Epithelial cell of proximal tubule (primary cell): ENCODE measurements at regions not wholly inside any gene's neighbourhood (a gene's known extent, or its start where the extent isn't known, plus 50 kb on each side); places are given as distances from the start of the nearest gene placed in this dataset.
"Not testable (repeated sequence)": the region's sequence is repeated elsewhere in the genome, so short reads cannot be mapped to it uniquely, and the experiment has no call there.

Experiments used
- DNase-seq: peaks from one replicate; pipeline ENCODE4 v3.0.0-alpha.2; 2011; ENCODE audit warnings: low read depth
- H3K4me3 ChIP-seq: 2 replicates; pipeline ENCODE4 v1.5.1; 2011; ENCODE audit warnings: low read depth, mild to moderate bottlenecking, low read length
- CTCF ChIP-seq: conservative IDR thresholded peaks from 2 replicates; pipeline ENCODE4 v1.5.1; 2012; ENCODE audit warnings: low read depth, mild to moderate bottlenecking, low read length

GRCh38 chr6:85287158-85287557 lies 162.7 kb upstream of the NT5E start:
- DNase-seq: no peak
- no peak overlapping the region for H3K4me3 ChIP-seq
- TF ChIP-seq CTCF: no peak

DNA sequence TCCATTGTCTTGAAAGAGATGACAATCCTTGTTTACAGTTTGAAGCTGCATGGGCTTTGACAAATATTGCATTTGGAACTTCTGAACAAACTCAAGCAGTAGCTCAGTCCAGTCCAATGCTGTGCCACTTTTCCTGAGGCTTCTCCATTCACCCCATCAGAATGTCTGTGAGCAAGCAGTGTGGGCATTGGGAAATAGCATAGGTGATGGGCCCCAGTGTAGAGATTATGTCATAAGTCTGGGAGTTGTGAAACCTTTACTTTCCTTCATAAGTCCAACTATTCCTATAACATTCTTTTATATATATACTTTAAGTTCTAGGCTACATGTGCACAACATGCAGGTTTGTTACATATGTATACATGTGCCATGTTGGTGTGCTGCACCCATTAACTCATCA lies 163.4 kb upstream of the NT5E start:
- H3K4me3 ChIP-seq, DNase-seq: not testable (repeated sequence)

GRCh38 chr6:85285934-85286333 lies 163.9 kb upstream of the NT5E start:
- no peak for DNase-seq
- H3K4me3 ChIP-seq: no peak overlapping the region
- no peak for TF ChIP-seq CTCF

- DNase-seq: no peak
- no peak overlapping the region for H3K4me3 ChIP-seq
- TF ChIP-seq CTCF: no peak
Measured at GRCh38 chr6:85285114-85285513, 164.8 kb upstream of the NT5E start.

GRCh38 chr6:85283436-85283835 lies 166.4 kb upstream of the NT5E start:
- no peak for DNase-seq
- TF ChIP-seq CTCF: no peak
- H3K4me3 ChIP-seq: no peak overlapping the region

DNA sequence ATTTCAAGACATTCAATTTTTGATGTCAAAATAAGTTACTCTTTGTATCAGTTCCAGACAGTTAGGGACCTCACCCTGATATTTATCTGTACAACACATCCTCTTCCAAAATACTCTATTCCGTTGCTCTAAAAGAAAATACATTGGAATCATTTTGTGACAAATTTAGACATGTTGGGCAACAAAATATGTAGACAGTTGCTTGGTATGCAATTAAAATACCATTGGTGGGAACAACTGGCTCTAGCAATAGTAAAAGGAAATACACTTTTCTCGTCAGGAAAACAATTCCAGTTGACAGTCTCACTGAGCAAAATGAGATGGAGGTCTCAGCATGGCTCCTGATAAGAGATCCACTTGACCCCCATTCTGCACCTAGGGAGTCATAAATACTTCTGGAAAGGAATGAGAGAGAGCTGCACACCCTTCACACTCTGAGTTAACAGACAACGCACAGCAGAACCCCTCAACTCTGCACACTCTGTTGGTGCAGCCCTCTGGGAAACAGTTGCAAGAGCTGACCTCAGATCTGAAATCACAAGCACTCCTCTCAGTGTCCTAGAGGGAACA lies 171.3 kb upstream of the NT5E start:
- no peak overlapping the region for H3K4me3 ChIP-seq
- no peak for DNase-seq
- TF ChIP-seq CTCF: no peak

GRCh38 chr6:85276026-85276425 lies 173.9 kb upstream of the NT5E start:
- DNase-seq: not testable (repeated sequence)

GRCh38 chr6:85275338-85275985 lies 174.4 kb upstream of the NT5E start:
- H3K4me3 ChIP-seq: no peak overlapping the region
- no peak for DNase-seq
- no peak for TF ChIP-seq CTCF

More at GRCh38 chr6:85276026-85276425, 173.9 kb upstream of the NT5E start:
- not testable (repeated sequence) for H3K4me3 ChIP-seq
